Natural killer cell (primary cell): ENCODE measurements at regions not wholly inside any gene's neighbourhood (a gene's known extent, or its start where the extent isn't known, plus 50 kb on each side); places are given as distances from the start of the nearest gene placed in this dataset.

Source experiments
- ATAC-seq, 3 donors: fragments of 150-1000 bp in 2 of 3; fragments of 200-7000 bp in 1 of 3; cut with Tn5 transposase; 1 replicate in 1 of 3; 2 replicates in 2 of 3; pipeline ENCODE4 v1.10.0; 2021; ENCODE audit warnings: mild to moderate bottlenecking in 2 of 3, moderate library complexity in 2 of 3
- DNase-seq, 2 donors: peaks; one replicate each; pipeline versions ENCODE4 v3.0.0 to v3.0.0-alpha.2; 2013 to 2021; ENCODE audit warnings: mixed read lengths in 1 of 2
- H3K27ac ChIP-seq: one replicate; pipeline ENCODE4 v1.5.1; 2013; ENCODE audit warnings: mild to moderate bottlenecking, low read length
- H3K27me3 ChIP-seq: one replicate; pipeline ENCODE4 v1.6.1; 2013; ENCODE audit warnings: low read length; ENCODE audit not compliant: control insufficient read depth, insufficient read depth
- H3K36me3 ChIP-seq: one replicate; pipeline ENCODE4 v1.6.1; 2013; ENCODE audit warnings: low read length; ENCODE audit not compliant: control insufficient read depth, insufficient read depth
- H3K4me1 ChIP-seq: one replicate; pipeline ENCODE4 v1.6.1; 2013; ENCODE audit warnings: low read length; ENCODE audit not compliant: control insufficient read depth, insufficient read depth
- H3K4me3 ChIP-seq: one replicate; pipeline ENCODE4 v1.5.1; 2013; ENCODE audit warnings: low read length
- H3K9me3 ChIP-seq: one replicate; pipeline ENCODE4 v1.6.1; 2013; ENCODE audit warnings: low read length; ENCODE audit not compliant: control insufficient read depth, insufficient read depth
- H3K27ac Mint-ChIP-seq, 2 donors: one replicate each; pipeline ENCODE4 v1.8.0; 2022; ENCODE audit warnings: mild to moderate bottlenecking in 2 of 2, mixed read lengths in 2 of 2, moderate library complexity in 1 of 2
- H3K27me3 Mint-ChIP-seq, 2 donors: one replicate each; pipeline ENCODE4 v1.8.0; 2022; ENCODE audit warnings: low read depth in 2 of 2, mixed read lengths in 2 of 2
- H3K36me3 Mint-ChIP-seq: one replicate; pipeline ENCODE4 v1.8.0; 2022; ENCODE audit warnings: mixed read lengths
- H3K4me1 Mint-ChIP-seq, 2 donors: one replicate each; pipeline ENCODE4 v1.8.0; 2022; ENCODE audit warnings: mixed read lengths in 2 of 2
- H3K4me3 Mint-ChIP-seq: one replicate; pipeline ENCODE4 v1.8.0; 2022; ENCODE audit warnings: mild to moderate bottlenecking, moderate library complexity, mixed read lengths
- H3K9me3 Mint-ChIP-seq, 2 donors: one replicate each; pipeline ENCODE4 v1.8.0; 2022; ENCODE audit warnings: mixed read lengths in 2 of 2
- WGBS: methylation state at CpG from one replicate; pipeline ENCODE4 v1.1.7; 2013; ENCODE audit warnings: missing lambda C conversion rate; ENCODE audit not compliant: insufficient coverage; 5-methylcytosine and 5-hydroxymethylcytosine counted together
- intact Hi-C: fragments of 100-400 bp; cut with micrococcal nuclease; formaldehyde crosslinking; loops from one replicate; pipeline ENCODE4 v1.14.2; 2022
- TF ChIP-seq, protein P1 (sequence below): fragments of 200-600 bp; IDR thresholded peaks from one replicate; pipeline ENCODE4 v1.8.0; 2022; ENCODE audit warnings: antibody characterized with exemption

- peaks cover 5 to 7% of the 10 kb centered on the region in 2 donors for H3K27me3 Mint-ChIP-seq
- no peak overlapping the region for H3K27ac Mint-ChIP-seq
- DNase-seq: no peak
- Histone ChIP-seq H3K4me1 (no peaks in the 10 kb centered on the region), H3K36me3 (no peaks in the 10 kb centered on the region), H3K9me3 (no peaks in the 10 kb centered on the region), H3K27me3 (no peaks in the 10 kb centered on the region), H3K4me3 (no peak overlapping the region), H3K27ac (no peak overlapping the region)
- H3K4me1 Mint-ChIP-seq: no peaks in the 10 kb centered on the region
- WGBS: 89% methylated on average over 10 of the region's 12 CpGs
- intact Hi-C loops: no loop called here
- ATAC-seq: no peak
- H3K4me3 Mint-ChIP-seq: no peak overlapping the region
- H3K36me3 Mint-ChIP-seq: no peaks in the 10 kb centered on the region
- H3K9me3 Mint-ChIP-seq: no peaks in the 10 kb centered on the region
- TF ChIP-seq, protein P1, sequence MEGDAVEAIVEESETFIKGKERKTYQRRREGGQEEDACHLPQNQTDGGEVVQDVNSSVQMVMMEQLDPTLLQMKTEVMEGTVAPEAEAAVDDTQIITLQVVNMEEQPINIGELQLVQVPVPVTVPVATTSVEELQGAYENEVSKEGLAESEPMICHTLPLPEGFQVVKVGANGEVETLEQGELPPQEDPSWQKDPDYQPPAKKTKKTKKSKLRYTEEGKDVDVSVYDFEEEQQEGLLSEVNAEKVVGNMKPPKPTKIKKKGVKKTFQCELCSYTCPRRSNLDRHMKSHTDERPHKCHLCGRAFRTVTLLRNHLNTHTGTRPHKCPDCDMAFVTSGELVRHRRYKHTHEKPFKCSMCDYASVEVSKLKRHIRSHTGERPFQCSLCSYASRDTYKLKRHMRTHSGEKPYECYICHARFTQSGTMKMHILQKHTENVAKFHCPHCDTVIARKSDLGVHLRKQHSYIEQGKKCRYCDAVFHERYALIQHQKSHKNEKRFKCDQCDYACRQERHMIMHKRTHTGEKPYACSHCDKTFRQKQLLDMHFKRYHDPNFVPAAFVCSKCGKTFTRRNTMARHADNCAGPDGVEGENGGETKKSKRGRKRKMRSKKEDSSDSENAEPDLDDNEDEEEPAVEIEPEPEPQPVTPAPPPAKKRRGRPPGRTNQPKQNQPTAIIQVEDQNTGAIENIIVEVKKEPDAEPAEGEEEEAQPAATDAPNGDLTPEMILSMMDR: no peak
Observed at GRCh38 chr20:23283096-23283850, 67.3 kb upstream of the NXT1 start.

DNA sequence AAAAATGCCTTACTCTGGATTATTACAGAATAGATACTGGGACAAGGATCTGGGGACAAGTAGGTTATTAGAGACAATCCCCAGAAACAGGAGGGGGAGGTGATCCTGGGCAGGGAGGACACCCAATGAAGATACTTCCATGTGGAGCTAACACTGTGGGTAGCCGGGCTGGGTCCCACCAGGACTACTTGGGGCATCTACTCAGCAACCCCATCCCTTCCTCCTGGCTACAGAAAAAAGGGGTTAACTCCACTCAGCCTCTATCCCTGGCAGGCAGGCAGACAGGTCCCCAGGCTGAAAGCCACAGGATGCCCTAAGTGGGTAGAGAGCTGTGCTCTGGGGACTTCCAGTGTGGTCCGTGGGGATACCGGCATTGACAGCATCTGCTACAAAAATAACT is 68.0 kb upstream of the NXT1 start:
- H3K27me3 Mint-ChIP-seq: peaks cover 5 to 7% of the 10 kb centered on the region in 2 donors
- no peaks in the 10 kb centered on the region for H3K36me3 Mint-ChIP-seq
- WGBS: 61% methylated on average over 3 of the region's 3 CpGs
- H3K27ac Mint-ChIP-seq: no peak overlapping the region
- no peaks in the 10 kb centered on the region for H3K36me3 ChIP-seq
- no peak overlapping the region for H3K27ac ChIP-seq
- no peaks in the 10 kb centered on the region for H3K27me3 ChIP-seq
- H3K9me3 Mint-ChIP-seq: no peaks in the 10 kb centered on the region
- TF ChIP-seq, protein P1: no peak
- H3K4me3 ChIP-seq: no peak overlapping the region
- H3K4me1 Mint-ChIP-seq: no peaks in the 10 kb centered on the region
- no peak for ATAC-seq
- H3K4me3 Mint-ChIP-seq: no peak overlapping the region
- intact Hi-C loops: no loop called here
- DNase-seq: no peak
- no peaks in the 10 kb centered on the region for H3K9me3 ChIP-seq
- no peaks in the 10 kb centered on the region for H3K4me1 ChIP-seq

GRCh38 chr20:23282111-23282510 is 68.5 kb upstream of the NXT1 start:
- no peak for DNase-seq
- Mint-ChIP-seq H3K9me3 (no peaks in the 10 kb centered on the region), H3K27ac (no peak overlapping the region), H3K4me1 (no peaks in the 10 kb centered on the region), H3K4me3 (no peak overlapping the region), H3K27me3 (peaks cover 5 to 7% of the 10 kb centered on the region in 2 donors), H3K36me3 (no peaks in the 10 kb centered on the region)
- no peaks in the 10 kb centered on the region for H3K4me1 ChIP-seq
- H3K4me3 ChIP-seq: no peak overlapping the region
- no peaks in the 10 kb centered on the region for H3K9me3 ChIP-seq
- TF ChIP-seq, protein P1: no peak
- 44% methylated on average over 1 of the region's 1 CpG for WGBS
- H3K27ac ChIP-seq: no peak overlapping the region
- ATAC-seq: no peak
- intact Hi-C loops: no loop called here
- H3K27me3 ChIP-seq: no peaks in the 10 kb centered on the region
- no peaks in the 10 kb centered on the region for H3K36me3 ChIP-seq

DNA sequence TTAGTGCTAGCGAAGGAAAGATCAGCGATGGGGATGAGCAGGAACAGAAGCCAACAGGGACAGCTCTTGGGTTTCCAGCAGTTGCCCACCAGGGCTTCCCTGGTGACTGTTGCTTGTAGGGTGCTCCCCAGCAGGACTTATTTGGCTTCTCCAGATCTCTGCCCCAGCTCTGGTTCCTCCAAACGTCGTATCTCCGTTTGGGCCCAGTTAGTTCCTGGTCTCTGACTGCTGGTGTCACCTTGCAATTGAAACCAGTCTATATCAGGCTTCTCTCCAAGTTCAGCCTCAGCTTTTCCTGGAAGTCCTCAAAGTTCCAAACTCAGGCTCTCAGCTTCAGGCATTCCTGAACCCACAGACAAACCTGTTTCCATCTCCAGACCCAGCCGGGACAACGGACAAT is 70.8 kb upstream of the NXT1 start:
- H3K27me3 Mint-ChIP-seq: peaks cover 5 to 6% of the 10 kb centered on the region in 2 donors
- 96% methylated on average over 7 of the region's 7 CpGs for WGBS
- Histone ChIP-seq H3K27ac (no peak overlapping the region), H3K4me1 (no peaks in the 10 kb centered on the region), H3K36me3 (no peaks in the 10 kb centered on the region), H3K4me3 (no peak overlapping the region), H3K27me3 (no peaks in the 10 kb centered on the region), H3K9me3 (no peaks in the 10 kb centered on the region)
- ATAC-seq: no peak
- H3K4me3 Mint-ChIP-seq: no peak overlapping the region
- no peaks in the 10 kb centered on the region for H3K9me3 Mint-ChIP-seq
- DNase-seq: no peak
- H3K4me1 Mint-ChIP-seq: no peaks in the 10 kb centered on the region
- H3K36me3 Mint-ChIP-seq: no peaks in the 10 kb centered on the region
- H3K27ac Mint-ChIP-seq: no peak overlapping the region
- TF ChIP-seq, protein P1: no peak
- intact Hi-C loops: no loop called here
